ENCODE measurements at regions not wholly inside any gene's neighbourhood (a gene's known extent, or its start where the extent isn't known, plus 50 kb on each side); places are given as distances from the start of the nearest gene placed in this dataset.
"Not testable (repeated sequence)": the region's sequence is repeated elsewhere in the genome, so short reads cannot be mapped to it uniquely, and the experiment has no call there.

- TF ChIP-seq CTCF (IDR thresholded peaks at IDR 0.05; ENCODE audit: control insufficient read depth, insufficient read depth, low read depth, low read length, missing control alignments), result no peak
- DNase-seq (ENCODE audit: low read depth), result no peak
- H3K4me3 ChIP-seq (ENCODE audit: control insufficient read depth, low read depth, low read length), result no peak overlapping the region
These were observed 161.5 kb upstream of the JADE1 start for GRCh38 chr4:128648021-128648420.

GRCh38 chr4:128646893-128647292 is 162.6 kb upstream of the JADE1 start:
- not testable (repeated sequence) for DNase-seq (ENCODE audit: low read depth); H3K4me3 ChIP-seq (ENCODE audit: control insufficient read depth, low read depth, low read length)

GRCh38 chr4:128644693-128645654 is 164.5 kb upstream of the JADE1 start:
- DNase-seq (ENCODE audit: low read depth); H3K4me3 ChIP-seq (ENCODE audit: control insufficient read depth, low read depth, low read length): not testable (repeated sequence)

- not testable (repeated sequence) for DNase-seq (ENCODE audit: low read depth); H3K4me3 ChIP-seq (ENCODE audit: control insufficient read depth, low read depth, low read length)
These were observed 165.4 kb upstream of the JADE1 start for GRCh38 chr4:128644107-128644506.

- DNase-seq (ENCODE audit: low read depth), result not testable (repeated sequence)
These were observed 167.9 kb upstream of the JADE1 start for GRCh38 chr4:128641566-128641965.

GRCh38 chr4:128639541-128640270 is 169.8 kb upstream of the JADE1 start:
- no peak for DNase-seq (ENCODE audit: low read depth)
- no peak for TF ChIP-seq CTCF (IDR thresholded peaks at IDR 0.05; ENCODE audit: control insufficient read depth, insufficient read depth, low read depth, low read length, missing control alignments)

More at GRCh38 chr4:128641566-128641965, 167.9 kb upstream of the JADE1 start:
- not testable (repeated sequence) for H3K4me3 ChIP-seq (ENCODE audit: control insufficient read depth, low read depth, low read length)

GRCh38 chr4:128636906-128637305 is 172.6 kb upstream of the JADE1 start:
- TF ChIP-seq CTCF (IDR thresholded peaks at IDR 0.05; ENCODE audit: control insufficient read depth, insufficient read depth, low read depth, low read length, missing control alignments), result no peak
- no peak overlapping the region for H3K4me3 ChIP-seq (ENCODE audit: control insufficient read depth, low read depth, low read length)
- no peak for DNase-seq (ENCODE audit: low read depth)

More at GRCh38 chr4:128639541-128640270, 169.8 kb upstream of the JADE1 start:
- H3K4me3 ChIP-seq (ENCODE audit: control insufficient read depth, low read depth, low read length), result no peak overlapping the region

- DNase-seq (ENCODE audit: low read depth), result no peak
- no peak for TF ChIP-seq CTCF (IDR thresholded peaks at IDR 0.05; ENCODE audit: control insufficient read depth, insufficient read depth, low read depth, low read length, missing control alignments)
- H3K4me3 ChIP-seq (ENCODE audit: control insufficient read depth, low read depth, low read length), result no peak overlapping the region
These were observed 173.4 kb upstream of the JADE1 start for GRCh38 chr4:128635955-128636560.

All from AG09309 (cell line).